K562 (cell line): ENCODE measurements at regions not wholly inside any gene's neighbourhood (a gene's known extent, or its start where the extent isn't known, plus 50 kb on each side); places are given as distances from the start of the nearest gene placed in this dataset.

ENCODE experiments used
- ATAC-seq: fragments of 200-7000 bp; cut with Tn5 transposase; 3 replicates; pipeline ENCODE4 v1.9.1; 2020; ENCODE audit warnings: moderate library complexity
- BruUV-seq: library from RNA; stranded (reverse); fragments of 400-500 nt; replicated peaks from 2 replicates; lab custom pipeline; 2021; lab: Mats Ljungman, UMichigan
- CTCF ChIA-PET: fragments of 300-600 bp; formaldehyde crosslinking; extraction: SDS; loops from one replicate; lab custom pipeline; 2021; ENCODE audit warnings: low intra/inter-chr PET ratio; lab: Yijun Ruan, JAX
- POLR2A ChIA-PET: fragments of 300-600, 350-650 bp; sonication (Branson Sonifier 250); formaldehyde crosslinking; extraction: SDS; loops from one replicate; lab custom pipeline; 2021; ENCODE audit warnings: antibody characterized with exemption, inconsistent platforms; lab: Yijun Ruan, JAX
- DNase-seq, 4 experiments: peaks; one replicate each; pipeline versions ENCODE4 v3.0.0 to v3.0.0-alpha.2; 2011 to 2018; ENCODE audit warnings: low spot score in 3 of 4, mixed read lengths in 3 of 4; ENCODE audit errors: extremely low read depth in 1 of 4
- FAIRE-seq: peaks from 2 replicates; lab custom pipeline; 2011; peaks lifted over from hg19 to GRCh38; lab: Jason Lieb, UNC
- H2AFZ ChIP-seq: 2 replicates; pipeline ENCODE4 v1.6.0; 2011; ENCODE audit warnings: low read depth, low read length, control low read depth, inconsistent platforms
- H3K27ac ChIP-seq: fragments of 200-600 bp; 3 replicates; pipeline ENCODE4 v1.8.0; 2011; ENCODE audit warnings: low read depth, mild to moderate bottlenecking, control low read depth, inconsistent platforms, low read length, moderate library complexity, mixed read lengths; ENCODE audit errors: extremely low read depth
- H3K27me3 ChIP-seq, 2 experiments: fragments of 300-600 bp in 1 of 2; 2 replicates in 1 of 2; 3 replicates in 1 of 2; pipeline versions ENCODE4 v1.6.0 to v1.8.0; 2011; ENCODE audit warnings: inconsistent platforms in 2 of 2, low read length in 2 of 2, mild to moderate bottlenecking in 1 of 2, mixed read lengths in 1 of 2, moderate library complexity in 1 of 2; ENCODE audit not compliant: control insufficient read depth in 2 of 2, insufficient read depth in 2 of 2
- H3K36me3 ChIP-seq: fragments of 300-600 bp; 3 replicates; pipeline ENCODE4 v1.8.0; 2011; ENCODE audit warnings: mild to moderate bottlenecking, low read length, inconsistent platforms; ENCODE audit not compliant: control insufficient read depth, insufficient read depth
- H3K4me1 ChIP-seq, 2 experiments: fragments of 200-600 bp in 1 of 2; replicated peaks in 1 of 2; 2 replicates in 1 of 2; 3 replicates in 1 of 2; pipeline versions ENCODE4 v1.5.1 to v1.8.0; 2011; ENCODE audit warnings: inconsistent platforms in 2 of 2, low read length in 2 of 2, mild to moderate bottlenecking in 1 of 2, mixed read lengths in 1 of 2, moderate library complexity in 1 of 2; ENCODE audit not compliant: control insufficient read depth in 2 of 2, insufficient read depth in 2 of 2
- H3K4me2 ChIP-seq: 2 replicates; pipeline ENCODE4 v1.6.1; 2011; ENCODE audit warnings: low read length, control low read depth, inconsistent platforms, mixed read lengths; ENCODE audit not compliant: insufficient read depth
- H3K4me3 ChIP-seq: fragments of 200-600 bp; sonication (generic), shearing (Covaris generic); 2 replicates; pipeline ENCODE4 v1.5.1; 2016; ENCODE audit warnings: control low read depth, inconsistent platforms
- H3K79me2 ChIP-seq: fragments of 200-600 bp; 3 replicates; pipeline ENCODE4 v1.8.0; 2011; ENCODE audit warnings: low read length, inconsistent platforms; ENCODE audit not compliant: control insufficient read depth, insufficient read depth
- H3K9ac ChIP-seq, 2 experiments: 2 replicates each; pipeline versions ENCODE4 v1.6.0 to v1.6.1; 2011; ENCODE audit warnings: low read depth in 2 of 2, low read length in 2 of 2, control low read depth in 1 of 2, inconsistent platforms in 1 of 2, mild to moderate bottlenecking in 1 of 2, mixed read lengths in 1 of 2; ENCODE audit not compliant: insufficient read depth in 1 of 2
- H3K9me1 ChIP-seq: one replicate; pipeline ENCODE4 v1.6.0; 2011; ENCODE audit warnings: inconsistent platforms, mild to moderate bottlenecking, low read length, moderate library complexity; ENCODE audit not compliant: control insufficient read depth, insufficient read depth
- H3K9me3 ChIP-seq: replicated peaks from 2 replicates; pipeline ENCODE4 v1.5.1; 2011; ENCODE audit warnings: low read depth, low read length, inconsistent platforms; ENCODE audit not compliant: control insufficient read depth, insufficient read depth
- H4K20me1 ChIP-seq: replicated peaks from 2 replicates; pipeline ENCODE4 v1.6.1; 2011; ENCODE audit warnings: low read length, inconsistent platforms, mixed read lengths; ENCODE audit not compliant: control insufficient read depth, insufficient read depth
- EHMT2 ChIP-seq: fragments of 450-650 bp; IDR thresholded peaks from 2 replicates; pipeline ENCODE4 v1.6.1; 2018; ENCODE audit warnings: antibody characterized with exemption
- FIP1L1 ChIP-seq: fragments of 200-400 bp; formaldehyde crosslinking; IDR thresholded peaks from 2 replicates; pipeline ENCODE4 v1.6.1; 2018; ENCODE audit warnings: mild to moderate bottlenecking, low read depth, low read length; ENCODE audit not compliant: poor library complexity, severe bottlenecking
- HIVEP1 ChIP-seq: fragments of 250-450 bp; sonication (Bioruptor Pico); IDR thresholded peaks from 2 replicates; pipeline ENCODE4 v1.4.0; 2020; ENCODE audit warnings: mild to moderate bottlenecking
- HMG20B ChIP-seq: fragments of 250-450 bp; sonication (Bioruptor Pico); IDR thresholded peaks from 2 replicates; pipeline ENCODE4 v1.5.0; 2021; ENCODE audit warnings: mild to moderate bottlenecking
- KAT7 ChIP-seq: sonication (generic); formaldehyde crosslinking; IDR thresholded peaks from 2 replicates; pipeline ENCODE4 v1.8.0; 2022; ENCODE audit warnings: missing genetic modification reagents, mild to moderate bottlenecking, borderline replicate concordance
- MNT ChIP-seq, 2 experiments: fragments of 450-650 bp; conservative IDR thresholded peaks; 2 replicates each; pipeline ENCODE4 v1.6.1; 2017; ENCODE audit warnings: mild to moderate bottlenecking in 2 of 2, moderate library complexity in 2 of 2
- MTA2 ChIP-seq: fragments of 450-650 bp; IDR thresholded peaks from 2 replicates; pipeline ENCODE4 v1.6.1; 2016; ENCODE audit warnings: low read depth
- NBN ChIP-seq: fragments of 450-650 bp; IDR thresholded peaks from 2 replicates; pipeline ENCODE4 v1.6.1; 2016; ENCODE audit warnings: low read depth, mild to moderate bottlenecking
- PCBP1 ChIP-seq: fragments of 200-400 bp; formaldehyde crosslinking; IDR thresholded peaks from 2 replicates; pipeline ENCODE4 v1.6.1; 2018; ENCODE audit warnings: mild to moderate bottlenecking, low read depth, low read length; ENCODE audit not compliant: poor library complexity, severe bottlenecking
- SIN3B ChIP-seq: fragments of 450-650 bp; IDR thresholded peaks from 2 replicates; pipeline ENCODE4 v1.6.1; 2017; ENCODE audit warnings: low read depth, mild to moderate bottlenecking, moderate library complexity
- SRSF3 ChIP-seq: fragments of 200-400 bp; formaldehyde crosslinking; IDR thresholded peaks from 2 replicates; pipeline ENCODE4 v1.6.1; 2016; ENCODE audit warnings: mild to moderate bottlenecking, low read length, moderate library complexity; ENCODE audit not compliant: insufficient read depth
- STAG1 ChIP-seq: sonication (generic); formaldehyde crosslinking; IDR thresholded peaks from 2 replicates; pipeline ENCODE4 v1.5.0; 2020; ENCODE audit warnings: missing genetic modification reagents, borderline replicate concordance
- TCFL5 ChIP-seq: fragments of 250-450 bp; sonication (Bioruptor Pico); conservative IDR thresholded peaks from 2 replicates; pipeline ENCODE4 v1.6.1; 2021; ENCODE audit warnings: mild to moderate bottlenecking, moderate library complexity, matching md5 sums
- ZBTB8A ChIP-seq: fragments of 450-650 bp; IDR thresholded peaks from 2 replicates; pipeline ENCODE4 v1.6.1; 2018; ENCODE audit warnings: mild to moderate bottlenecking, moderate library complexity; ENCODE audit not compliant: partially characterized antibody
- ZNF121 ChIP-seq: sonication (generic); formaldehyde crosslinking; conservative IDR thresholded peaks from 2 replicates; pipeline ENCODE4 v1.8.0; 2022; ENCODE audit warnings: missing genetic modification reagents
- ZNF239 ChIP-seq: fragments of 250-450 bp; sonication (Bioruptor Pico); IDR thresholded peaks from 2 replicates; pipeline ENCODE4 v1.4.0; 2020; ENCODE audit warnings: mild to moderate bottlenecking
- WGBS: fragments of 100-300 bp; shearing (Covaris generic); methylation state at CpG from one replicate; pipeline ENCODE4 v1.1.6; 2016; ENCODE audit warnings: low coverage, mixed read lengths; ENCODE audit not compliant: insufficient coverage; ENCODE audit errors: missing lambda C conversion rate; 5-methylcytosine and 5-hydroxymethylcytosine counted together
- in situ Hi-C: fragments of 300-500 bp; cut with MboI; formaldehyde crosslinking; loops from 4 replicates; pipeline ENCODE4 v1.15.0; 2018; ENCODE audit warnings: inconsistent platforms, mixed read lengths
- intact Hi-C: fragments of 100-400 bp; cut with micrococcal nuclease; formaldehyde crosslinking; loops from 2 replicates; pipeline ENCODE4 v1.14.2; 2022
- TF ChIP-seq, protein P1 (sequence below): IDR thresholded peaks from 2 replicates; pipeline ENCODE4 v1.6.1; 2011; ENCODE audit not compliant: insufficient read length; ENCODE audit errors: extremely low read depth

DNA sequence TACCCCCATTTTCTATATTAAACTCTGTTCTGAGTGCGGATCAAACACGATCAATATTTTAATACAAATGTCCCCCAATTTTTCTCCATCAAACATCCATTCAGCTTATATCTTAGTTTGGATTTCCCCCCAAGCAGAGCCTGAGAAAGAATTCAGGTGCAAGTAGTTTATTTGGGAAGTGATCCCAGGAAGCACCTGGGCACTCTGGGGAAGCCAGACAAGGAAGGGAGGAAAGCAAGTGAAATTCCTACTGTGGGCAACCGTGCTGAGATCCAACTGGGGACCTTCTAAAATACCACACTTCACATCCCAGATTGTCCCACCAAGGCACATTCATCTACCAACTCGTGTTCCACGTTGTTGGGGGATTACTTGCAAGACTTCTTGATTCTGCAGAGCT is 323.4 kb upstream of the NBEA start:
- intact Hi-C loops (no loop called here), in situ Hi-C loops (no loop called here)
- Histone ChIP-seq H3K27me3 (no peaks in the 10 kb centered on the region), H3K4me1 (no peaks in the 10 kb centered on the region), H4K20me1 (no peaks in the 10 kb centered on the region), H3K9me1 (no peaks in the 10 kb centered on the region), H3K9me3 (no peaks in the 10 kb centered on the region), H3K9ac (no peak overlapping the region), H2AFZ (no peak overlapping the region)
- CTCF ChIA-PET = no interaction called here
- FAIRE-seq = no peak
- TF ChIP-seq KAT7 (CRISPR knock-in tag) (no peak), FIP1L1 (no peak), HMG20B (CRISPR knock-in tag) (no peak), MTA2 (no peak), SIN3B (no peak), STAG1 (CRISPR knock-in tag) (no peak), HIVEP1 (CRISPR knock-in tag) (no peak), SRSF3 (no peak), ZBTB8A (no peak), EHMT2 (no peak), PCBP1 (no peak), ZNF121 (CRISPR knock-in tag) (no peak), NBN (no peak), TCFL5 (CRISPR knock-in tag) (no peak), ZNF239 (no peak), MNT (conservative IDR thresholded peaks at IDR 0.05) (no peak)
- TF ChIP-seq, protein P1, sequence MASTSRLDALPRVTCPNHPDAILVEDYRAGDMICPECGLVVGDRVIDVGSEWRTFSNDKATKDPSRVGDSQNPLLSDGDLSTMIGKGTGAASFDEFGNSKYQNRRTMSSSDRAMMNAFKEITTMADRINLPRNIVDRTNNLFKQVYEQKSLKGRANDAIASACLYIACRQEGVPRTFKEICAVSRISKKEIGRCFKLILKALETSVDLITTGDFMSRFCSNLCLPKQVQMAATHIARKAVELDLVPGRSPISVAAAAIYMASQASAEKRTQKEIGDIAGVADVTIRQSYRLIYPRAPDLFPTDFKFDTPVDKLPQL = no peak
- TF ChIP-seq, all 486 proteins: peak for 0
- no peak for DNase-seq
- Histone ChIP-seq H3K79me2 (no peaks in the 10 kb centered on the region), H3K27ac (no peak overlapping the region), H3K4me2 (no peak overlapping the region), H3K4me3 (no peak overlapping the region), H3K36me3 (no peaks in the 10 kb centered on the region)
- no TSS peak for BruUV-seq
- POLR2A ChIA-PET = no interaction called here
- no peak for ATAC-seq
- WGBS = 0% methylated on average over 4 of the region's 5 CpGs
